Activated CD4-positive, alpha-beta T cell treated with anti-CD3 and anti-CD28 coated beads, Interleukin-2, Interleukin-6, amounts not matched to agents 100 ng/mL and 50 ng/mL, durations not matched to agents 16 hours and 8 hours (primary cell): ENCODE measurements at regions not wholly inside any gene's neighbourhood (a gene's known extent, or its start where the extent isn't known, plus 50 kb on each side); places are given as distances from the start of the nearest gene placed in this dataset.

Source experiments
- DNase-seq: peaks from one replicate; pipeline ENCODE4 v3.0.0-alpha.2; 2020

DNA sequence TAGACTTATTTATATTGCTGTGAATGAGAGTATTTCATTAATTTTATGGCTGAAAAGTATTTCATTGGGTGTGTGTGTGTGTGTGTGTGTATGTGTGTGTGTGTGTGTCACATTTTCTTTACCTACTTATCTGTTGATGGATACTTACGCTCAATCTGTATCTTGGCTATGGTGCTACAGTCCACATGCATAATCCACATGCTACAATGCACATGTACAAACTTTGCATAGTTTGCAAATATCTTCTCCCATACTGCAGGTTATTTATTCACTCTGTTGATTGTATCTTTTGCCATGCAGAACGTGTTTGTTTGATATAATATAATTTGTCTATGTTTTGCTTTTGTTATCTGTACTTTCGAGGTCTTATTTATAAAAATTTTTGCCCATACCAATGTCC lies 167.8 kb downstream of the RAB28 start:
- DNase-seq, result no peak

DNA sequence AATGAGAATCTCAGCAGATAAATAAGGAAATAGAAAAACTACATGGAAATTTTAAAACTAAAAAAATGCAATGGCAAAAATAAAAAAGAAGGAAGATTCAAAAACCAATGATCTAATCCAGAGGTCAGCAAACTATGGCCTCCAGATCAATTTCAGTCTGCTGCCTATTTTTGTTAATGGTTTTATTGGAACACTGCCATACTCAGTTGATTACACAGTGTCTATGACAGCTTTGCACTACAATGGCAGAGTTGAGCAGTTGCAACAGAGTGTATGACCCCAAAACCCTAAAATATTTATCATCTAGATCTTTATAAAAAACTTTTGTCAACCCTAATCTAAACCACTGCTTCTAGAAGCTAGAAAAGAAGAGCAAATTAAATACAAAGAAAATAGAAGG lies 170.3 kb downstream of the RAB28 start:
- no peak for DNase-seq

DNA sequence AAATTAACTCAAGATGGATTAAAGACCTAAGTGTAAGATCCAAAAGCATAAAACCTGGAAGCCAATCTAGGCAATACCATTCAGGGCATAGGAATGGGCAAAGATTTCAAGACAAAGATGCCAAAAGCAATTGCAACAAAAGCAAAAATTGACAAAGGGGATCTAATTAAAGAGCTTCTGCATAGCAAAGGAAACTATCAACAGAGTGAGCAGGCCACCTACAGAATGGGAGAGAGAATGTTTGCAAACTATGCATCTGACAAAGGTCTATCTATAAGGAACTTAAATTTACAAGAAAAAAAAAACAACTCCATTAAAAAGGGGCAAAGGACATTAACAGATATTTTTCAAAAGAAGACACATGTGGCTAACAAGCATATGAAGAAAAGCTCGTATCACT lies 171.9 kb downstream of the RAB28 start:
- DNase-seq, result no peak

DNA sequence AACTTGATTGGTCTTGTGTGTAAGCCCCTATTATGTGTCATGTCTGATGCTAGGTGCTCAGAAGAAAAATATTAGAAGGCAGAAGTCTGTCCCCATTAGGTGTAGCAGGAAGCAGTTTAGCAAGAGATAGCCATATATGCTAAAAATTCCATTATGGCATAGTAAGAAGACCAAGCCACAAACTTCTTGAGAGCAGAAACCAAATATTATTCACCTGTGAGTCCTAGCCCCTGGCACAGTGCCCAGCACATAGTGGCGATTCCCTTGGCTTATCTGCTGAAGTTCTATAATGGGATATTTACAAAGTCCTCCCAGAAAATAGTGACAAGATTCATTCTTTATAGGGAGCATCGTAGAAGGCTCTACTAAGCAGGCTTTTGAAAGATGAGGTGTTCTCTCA lies 174.4 kb downstream of the RAB28 start:
- DNase-seq, result no peak

DNA sequence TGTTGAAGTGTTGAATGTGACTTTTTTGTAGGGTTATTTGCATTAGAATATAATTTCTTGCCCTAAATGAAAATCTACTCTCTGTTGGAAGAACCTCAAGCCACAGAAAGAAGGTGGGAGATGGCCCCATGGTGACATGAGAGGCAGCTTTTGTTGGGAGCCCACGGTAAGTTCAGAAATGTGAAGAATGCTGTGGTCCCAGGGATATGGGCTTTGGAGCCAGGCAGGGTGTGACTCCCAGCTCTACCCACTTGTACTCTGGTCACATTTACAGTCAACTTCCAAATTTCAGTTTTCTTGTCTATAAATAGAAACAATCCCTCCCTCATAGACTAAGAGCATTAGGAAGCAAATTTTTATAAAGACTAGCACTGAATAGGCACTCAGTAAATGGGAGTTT lies 177.8 kb downstream of the RAB28 start:
- DNase-seq, result no peak

DNA sequence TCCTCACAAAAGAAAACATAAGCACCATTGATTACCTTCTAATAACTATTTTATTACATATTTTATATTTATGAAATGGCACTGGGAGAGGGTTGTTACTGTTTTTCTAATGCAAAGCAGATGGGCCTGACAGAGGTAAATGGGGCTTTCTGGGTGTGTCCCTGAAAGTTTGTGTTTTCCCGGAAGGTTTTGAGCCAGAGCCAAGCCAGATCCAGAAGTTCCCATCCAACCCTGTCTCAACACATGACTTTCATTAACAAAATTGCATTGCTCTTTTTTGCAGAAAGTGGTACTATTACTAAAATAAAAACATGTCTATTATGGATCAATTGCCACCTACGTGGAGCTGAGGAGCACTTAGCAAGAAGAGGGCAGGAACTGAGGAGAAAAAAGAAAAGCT lies 181.3 kb downstream of the RAB28 start:
- no peak for DNase-seq

DNA sequence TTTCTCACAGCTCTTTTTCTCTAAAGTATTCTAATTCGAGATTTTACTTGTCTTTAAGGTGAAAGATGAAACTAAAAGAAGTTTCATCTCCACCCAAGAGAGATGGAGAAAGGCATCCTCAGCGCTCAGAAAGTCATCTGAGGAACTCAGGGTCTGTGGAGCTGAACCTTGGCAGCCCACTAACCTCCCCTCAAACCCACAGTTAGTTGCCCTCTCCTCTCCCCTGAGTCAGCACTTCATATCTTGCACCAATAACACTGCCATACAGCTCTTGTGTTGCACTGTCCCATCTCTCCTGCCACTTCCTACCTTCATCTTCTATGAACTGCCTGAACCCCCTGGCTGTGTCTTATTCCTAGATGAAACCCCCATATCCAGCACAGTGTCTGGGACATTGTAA lies 184.8 kb downstream of the RAB28 start:
- DNase-seq, result no peak

DNA sequence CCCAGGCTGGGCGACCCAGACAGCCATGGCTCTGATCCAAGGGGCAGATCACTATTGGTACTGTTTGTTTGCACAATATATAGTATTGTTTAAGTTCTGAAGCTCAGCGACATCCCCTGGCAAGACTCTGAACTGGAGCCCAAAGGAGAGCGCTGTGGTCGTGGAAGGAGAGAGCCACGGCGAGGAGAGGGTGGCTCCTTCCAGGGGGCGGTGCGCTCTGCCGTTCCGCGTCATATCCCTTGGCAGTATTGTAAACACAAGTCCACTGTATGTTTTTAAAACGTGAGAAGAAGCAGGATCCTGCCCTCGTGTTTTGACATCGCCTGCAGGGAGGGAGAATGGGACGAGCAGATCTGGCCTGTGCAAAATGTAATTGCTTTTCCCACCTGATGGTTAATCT lies 185.5 kb downstream of the RAB28 start:
- DNase-seq, result no peak

DNA sequence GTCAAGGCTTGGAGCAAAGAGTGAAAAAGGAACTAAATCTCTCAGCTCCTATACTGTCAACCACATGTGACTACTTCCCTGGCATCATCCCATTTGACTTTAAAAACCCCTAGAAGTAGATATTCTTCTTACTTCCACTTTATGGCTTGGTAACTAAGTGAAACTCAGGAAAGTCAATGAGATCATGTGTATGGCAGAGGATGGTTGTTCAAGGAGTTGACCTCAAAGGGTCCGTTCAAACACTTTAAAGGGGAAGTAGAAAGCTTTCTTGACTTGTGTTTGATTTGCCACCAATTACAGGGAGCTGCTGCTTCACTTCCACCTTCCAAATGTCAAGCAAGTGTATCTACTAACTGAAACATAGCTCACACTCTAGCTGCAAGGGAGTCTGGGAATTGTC lies 187.2 kb downstream of the RAB28 start:
- DNase-seq, result no peak

DNA sequence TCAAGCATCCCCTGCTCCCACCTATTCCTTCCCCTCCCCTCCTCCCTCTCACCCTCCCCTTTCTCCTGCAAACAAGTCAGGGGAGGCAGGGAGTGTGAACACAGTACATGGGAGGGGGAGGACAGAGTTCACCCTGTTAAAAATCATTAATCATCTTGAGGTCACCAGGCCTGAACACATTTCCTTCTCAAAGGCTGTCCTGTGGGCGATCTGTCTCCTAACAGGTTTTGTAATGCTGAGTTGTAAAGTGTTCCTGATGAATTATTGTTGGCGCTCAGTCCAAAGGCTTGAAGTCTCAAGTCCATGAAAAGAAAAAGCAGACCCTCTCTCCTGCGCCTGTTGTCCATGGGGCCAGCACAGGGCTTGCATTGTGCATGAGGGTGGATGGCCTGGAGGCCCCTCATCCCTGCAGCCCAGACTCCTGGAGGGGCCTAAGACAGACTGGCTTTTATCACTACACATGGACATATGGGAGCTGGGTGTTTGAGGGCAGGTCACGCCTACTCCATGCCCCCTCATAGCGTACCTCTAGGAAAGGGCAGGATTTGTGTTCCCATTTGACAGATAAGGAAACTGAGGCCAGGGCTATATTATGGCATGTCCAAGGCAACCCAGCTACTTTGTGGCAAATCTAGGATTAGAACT lies 189.1 kb downstream of the RAB28 start:
- DNase-seq, result no peak

DNA sequence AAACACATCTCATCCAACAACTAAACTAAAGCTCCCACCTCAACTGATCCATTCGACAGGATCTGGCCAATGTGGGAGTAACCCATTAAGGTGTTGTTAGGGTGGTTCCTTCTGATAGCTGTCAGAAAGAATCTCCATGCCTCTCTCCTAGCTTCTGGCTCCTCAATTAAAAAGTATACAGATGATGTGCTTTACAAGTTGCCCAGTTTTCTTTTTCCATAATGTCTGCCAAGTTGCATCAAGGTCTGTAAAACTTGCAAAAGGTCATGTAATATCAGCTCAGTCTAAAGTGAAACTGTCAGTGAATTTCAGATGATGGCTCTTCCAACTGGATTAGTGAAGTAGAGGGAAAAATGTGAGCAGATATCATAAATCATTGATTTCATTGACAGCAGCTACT lies 191.8 kb downstream of the RAB28 start:
- no peak for DNase-seq

DNA sequence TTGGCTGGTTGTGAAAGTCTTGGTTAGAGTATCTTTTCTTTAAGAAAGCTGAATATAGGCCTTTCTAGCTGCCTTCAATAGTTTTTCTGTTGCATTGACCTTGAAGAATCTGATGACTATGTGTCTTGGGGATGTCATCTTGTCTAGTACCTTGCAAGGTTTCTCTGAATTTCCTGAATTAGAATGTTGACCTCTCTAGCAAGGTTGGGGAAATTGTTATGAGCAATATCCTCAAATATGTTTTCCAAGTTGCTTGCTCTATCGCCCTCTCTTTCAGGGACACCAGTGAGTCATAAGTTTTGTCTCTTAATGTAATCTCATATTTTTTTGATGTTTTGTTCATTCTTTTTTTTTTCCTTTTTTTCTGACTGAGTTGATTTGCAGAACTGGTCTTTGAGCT lies 194.7 kb downstream of the RAB28 start:
- DNase-seq, result no peak

DNA sequence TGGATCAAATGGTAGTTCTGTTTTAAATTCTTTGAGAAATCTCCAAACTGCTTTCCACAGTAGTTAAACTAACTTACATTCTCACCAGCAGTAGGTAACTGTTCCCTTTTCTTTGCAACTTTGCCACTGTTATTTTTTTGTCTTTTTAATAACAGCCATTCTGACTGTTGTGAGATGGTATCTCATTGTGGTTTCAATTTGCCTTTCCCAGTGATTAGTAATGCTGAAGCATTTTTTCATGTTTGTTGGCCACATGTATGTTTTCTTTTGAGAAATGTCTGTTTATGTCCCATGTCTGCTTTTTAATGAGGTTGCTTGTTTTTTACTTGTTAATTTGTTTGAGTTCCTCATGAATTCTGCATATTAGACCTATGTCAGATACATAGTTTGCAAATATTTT lies 198.8 kb downstream of the RAB28 start:
- DNase-seq, result no peak

DNA sequence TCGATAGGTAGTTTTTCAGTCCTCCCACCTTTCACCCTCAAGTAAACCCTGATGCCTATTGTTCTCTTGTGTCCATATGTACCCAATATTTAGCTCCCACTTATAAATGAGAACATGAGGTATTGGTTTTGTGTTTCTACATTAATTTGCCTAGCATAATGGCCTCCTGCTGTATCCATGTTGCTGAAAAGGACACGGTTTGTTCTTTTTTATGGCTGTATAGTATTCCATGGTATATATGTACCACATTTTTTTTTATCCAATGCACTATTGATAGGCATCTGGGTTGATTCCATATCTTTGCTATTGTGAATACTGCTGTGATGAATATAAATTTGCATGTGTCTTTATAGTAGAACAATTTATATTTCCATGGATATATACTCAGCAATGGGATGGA lies 199.2 kb downstream of the RAB28 start:
- no peak for DNase-seq

DNA sequence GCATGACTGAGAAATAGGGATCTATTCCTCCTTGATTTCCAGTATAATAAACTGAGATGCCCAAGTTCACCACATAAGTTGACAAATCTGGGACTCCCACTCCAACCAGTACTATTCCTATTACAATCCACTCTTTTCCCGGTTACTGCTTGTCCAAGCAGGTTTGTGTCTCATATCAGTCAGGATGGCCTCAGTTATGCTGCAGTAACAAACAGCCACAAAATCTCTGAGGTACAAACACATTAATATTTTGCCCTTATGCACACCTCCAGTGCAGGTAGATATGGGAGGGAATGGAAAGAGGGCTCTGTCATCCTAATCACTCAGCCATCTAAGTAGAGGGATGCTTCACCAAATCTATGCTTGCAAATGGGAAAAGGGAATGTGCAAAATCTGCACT lies 207.8 kb downstream of the RAB28 start:
- no peak for DNase-seq

DNA sequence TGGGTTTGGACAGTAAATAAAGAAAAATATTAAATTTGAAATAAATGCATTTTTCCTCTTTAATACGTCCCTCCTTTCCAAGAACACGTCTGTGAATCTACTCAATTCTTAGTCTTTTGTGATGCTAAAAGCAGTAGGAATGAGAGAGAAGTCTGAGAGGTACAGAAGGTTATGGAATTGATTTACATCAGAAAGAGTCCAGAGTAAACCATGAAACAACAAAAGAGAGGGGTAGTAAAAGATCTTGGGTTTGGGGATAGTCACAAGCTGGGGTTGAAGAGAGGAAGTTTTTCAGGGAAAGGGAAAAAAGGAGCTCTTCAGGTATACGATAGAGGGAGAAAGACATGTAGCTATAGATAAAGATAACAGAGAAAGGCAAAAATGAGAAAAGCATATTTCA lies 215.4 kb downstream of the RAB28 start:
- no peak for DNase-seq

DNA sequence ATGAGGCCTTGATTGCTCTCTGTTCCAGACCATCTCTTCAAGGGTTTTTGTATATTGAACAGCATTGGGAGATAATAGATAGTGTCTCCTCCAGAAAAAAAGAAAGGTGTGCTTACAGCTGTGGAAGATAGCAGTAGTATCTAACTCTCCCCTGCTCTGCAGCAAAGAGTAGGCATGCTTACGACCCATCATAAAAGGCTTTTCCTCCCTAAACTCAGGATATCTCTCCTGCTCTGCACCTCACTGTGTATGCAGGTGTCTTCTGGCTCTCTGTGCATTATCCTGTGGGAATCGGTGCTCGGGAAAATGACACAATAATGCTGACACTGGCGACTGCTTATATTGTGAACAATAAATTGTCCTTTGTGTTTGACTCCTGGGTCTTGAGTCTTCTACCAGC lies 216.0 kb downstream of the RAB28 start:
- no peak for DNase-seq

DNA sequence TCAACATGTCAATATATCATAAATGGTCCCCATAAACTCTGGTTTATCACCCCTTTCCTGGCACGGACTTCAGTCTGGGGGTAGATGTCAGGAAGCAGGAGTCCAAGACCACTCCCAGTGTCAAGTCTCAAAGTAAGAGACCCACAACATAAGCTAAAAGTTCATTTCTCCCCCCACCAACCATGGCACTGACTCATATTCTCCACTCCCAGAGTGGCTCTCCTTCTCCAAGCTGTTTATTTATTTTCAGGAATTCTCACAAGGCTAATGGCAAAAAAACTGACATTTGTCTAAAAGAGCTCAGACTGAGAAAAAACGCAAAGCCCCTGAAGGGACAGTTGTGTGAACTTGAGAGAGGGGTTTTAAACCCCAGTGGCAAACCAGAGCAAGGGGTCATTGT lies 217.0 kb downstream of the RAB28 start:
- no peak for DNase-seq

DNA sequence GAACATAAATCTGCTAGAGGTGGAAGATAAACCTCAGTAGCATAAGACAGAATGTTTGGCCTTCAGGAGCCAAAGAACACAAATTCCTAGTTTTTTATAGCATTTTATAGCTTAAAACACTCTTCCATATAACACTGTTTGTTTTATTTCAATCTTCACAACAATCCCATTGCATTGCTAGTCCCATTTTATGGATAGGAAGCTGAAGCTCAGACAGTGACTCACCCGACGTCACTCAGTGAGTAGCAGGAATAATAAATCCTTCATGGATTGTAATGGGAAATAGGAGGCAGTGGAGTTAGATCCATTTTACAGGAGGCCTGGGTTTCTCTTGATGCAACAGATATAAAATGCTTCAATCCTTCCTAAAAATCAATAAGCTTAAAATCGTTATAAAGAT lies 217.5 kb downstream of the RAB28 start:
- no peak for DNase-seq

DNA sequence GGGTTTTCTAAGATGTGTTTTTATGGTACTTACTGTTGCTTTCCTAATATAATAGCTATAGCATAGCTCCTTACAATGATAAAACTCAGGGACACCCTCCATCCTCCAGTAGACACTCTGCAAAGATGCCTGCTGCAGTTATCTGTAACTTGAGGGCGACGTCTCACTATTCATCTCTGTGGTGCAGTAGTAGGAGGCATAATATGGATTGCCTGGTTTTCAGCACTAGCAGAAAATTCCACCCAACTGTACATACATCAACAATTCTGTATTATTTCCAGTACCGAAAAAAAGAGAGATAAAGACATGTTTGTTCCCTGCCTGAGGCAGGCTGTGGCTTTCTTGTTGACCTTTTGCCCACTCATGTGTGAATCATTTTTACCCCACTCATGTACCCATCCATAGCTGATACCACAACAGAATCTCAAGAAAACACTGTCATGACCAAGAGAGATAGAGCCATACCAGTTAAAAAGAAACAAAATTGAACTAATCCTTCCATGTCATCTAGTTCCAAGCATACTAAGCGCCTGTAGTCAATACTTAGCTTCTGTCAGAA lies 220.1 kb downstream of the RAB28 start:
- no peak for DNase-seq

DNA sequence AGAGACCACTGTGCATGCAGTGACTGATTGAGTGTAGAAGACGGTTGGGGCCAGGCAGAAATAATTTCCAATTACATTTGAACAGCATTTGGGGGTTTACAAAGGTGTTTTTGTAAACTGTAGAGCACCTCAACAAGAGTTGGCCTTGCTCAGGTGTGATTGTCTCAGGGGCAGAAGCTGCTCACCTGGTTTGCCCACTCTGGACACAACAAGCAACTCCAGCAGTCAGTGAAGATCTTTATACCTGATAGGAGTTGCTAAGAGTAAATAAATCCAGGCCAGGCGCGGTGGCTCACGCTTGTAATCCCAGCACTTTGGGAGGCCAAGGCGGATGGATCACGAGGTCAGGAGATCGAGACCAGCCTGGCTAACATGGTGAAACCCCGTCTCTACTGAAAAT lies 221.3 kb downstream of the RAB28 start:
- no peak for DNase-seq

DNA sequence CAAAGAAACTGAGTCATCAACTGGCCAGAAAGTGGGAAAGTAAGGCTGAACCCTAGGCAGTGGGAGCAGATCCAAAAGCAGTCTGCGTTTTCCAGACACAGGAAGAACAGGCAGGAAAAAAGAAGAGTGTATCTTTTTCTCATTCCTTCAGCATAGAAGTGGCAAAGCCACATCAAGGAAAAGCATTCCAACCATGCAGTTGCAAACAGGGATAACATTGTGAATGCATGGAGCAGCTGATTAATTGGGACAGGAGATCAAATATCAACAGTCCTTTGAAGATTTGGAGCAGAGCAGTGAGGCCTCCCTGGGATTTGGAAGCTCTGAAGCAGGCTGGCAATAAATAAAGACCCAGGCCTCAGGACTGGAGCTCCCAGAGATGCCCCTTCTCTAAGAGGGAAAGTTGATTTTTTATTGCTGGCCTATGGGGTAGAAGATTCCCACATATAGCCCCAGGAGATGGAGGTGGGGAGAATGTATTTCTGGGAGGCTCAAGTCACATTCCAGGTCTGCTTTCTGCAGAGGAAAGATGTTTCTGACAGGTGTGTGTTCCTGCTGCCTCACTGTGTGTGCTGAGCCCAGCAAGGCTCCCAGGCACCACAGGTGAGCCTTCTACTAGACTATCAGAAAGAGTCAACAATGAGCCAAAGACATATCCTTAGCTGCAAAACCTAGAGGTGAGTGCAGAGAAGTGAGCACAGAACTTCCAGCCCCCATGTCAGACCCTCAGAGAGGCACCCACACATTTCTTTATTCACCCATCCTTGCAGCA lies 222.5 kb downstream of the RAB28 start:
- no peak for DNase-seq

DNA sequence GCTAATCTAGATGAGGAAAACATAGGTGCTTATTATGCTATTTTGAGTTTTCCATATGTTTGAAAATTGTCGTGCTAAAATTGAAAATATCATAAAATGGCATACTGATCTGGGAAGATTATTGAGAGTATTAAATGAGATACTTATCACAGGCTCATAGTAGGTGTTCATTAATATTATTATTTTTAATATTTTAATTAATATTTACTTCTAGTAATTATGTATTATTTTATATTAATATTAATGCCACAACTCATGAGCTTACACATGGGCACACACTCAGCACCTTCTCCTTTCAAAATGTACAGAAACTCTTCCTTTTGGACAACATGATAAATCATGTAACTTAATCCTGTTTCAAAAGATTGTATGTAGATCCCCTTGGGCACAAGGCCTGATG lies 223.6 kb downstream of the RAB28 start:
- no peak for DNase-seq

DNA sequence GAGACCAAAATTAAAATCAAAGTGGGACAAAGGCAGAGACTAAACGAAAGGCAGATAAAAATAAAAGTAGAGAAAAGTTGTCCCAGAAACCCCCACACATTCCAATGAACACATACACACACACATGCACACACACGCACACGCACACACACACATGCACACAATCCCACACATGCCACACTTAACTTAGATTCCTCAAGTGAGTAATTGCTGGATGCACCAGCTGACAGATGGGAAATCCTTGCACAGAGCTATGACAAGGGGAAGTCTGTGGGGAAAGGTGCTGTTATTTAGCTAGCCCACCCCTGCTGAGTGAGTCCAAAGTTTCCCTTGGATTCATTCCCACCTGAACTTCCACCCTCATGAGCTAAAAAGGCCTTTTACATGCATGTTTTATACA lies 233.9 kb downstream of the RAB28 start:
- no peak for DNase-seq
